Panc1 (cell line): ENCODE measurements at regions not wholly inside any gene's neighbourhood (a gene's known extent, or its start where the extent isn't known, plus 50 kb on each side); places are given as distances from the start of the nearest gene placed in this dataset.

Source experiments
- POLR2AphosphoS5 ChIP-seq: IDR thresholded peaks from 2 replicates; pipeline ENCODE4 v1.6.1; 2012; ENCODE audit warnings: mild to moderate bottlenecking, low read depth, low read length, moderate library complexity
- SIN3A ChIP-seq: IDR thresholded peaks from 2 replicates; pipeline ENCODE4 v1.6.1; 2012; ENCODE audit warnings: low read depth, mild to moderate bottlenecking, low read length, moderate library complexity, borderline replicate concordance; ENCODE audit not compliant: insufficient read depth
- TF ChIP-seq, protein P1 (sequence below): fragments of 450-650 bp; IDR thresholded peaks from 2 replicates; pipeline ENCODE4 v1.5.1; 2017; ENCODE audit warnings: mild to moderate bottlenecking

DNA sequence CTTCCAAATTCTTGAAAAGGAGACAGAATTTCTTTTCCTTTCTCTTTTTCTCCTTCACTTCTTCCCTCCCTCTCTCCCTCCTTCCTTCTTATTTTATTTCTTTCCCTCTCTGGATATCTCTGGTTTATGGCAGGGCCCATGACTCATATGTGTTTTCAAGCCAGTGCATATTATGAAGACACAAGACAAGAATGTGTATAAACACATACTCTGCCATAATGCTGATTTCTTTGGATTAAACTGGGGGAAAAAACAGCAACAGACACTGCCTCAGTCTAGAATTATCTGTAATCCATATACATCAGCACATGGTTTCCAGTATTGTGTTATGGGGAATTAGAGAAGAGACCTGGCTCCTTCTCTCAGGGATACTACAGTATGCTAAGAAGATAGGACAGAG lies 82.8 kb upstream of the CPO start:
- TF ChIP-seq POLR2AphosphoS5 (no peak), SIN3A (no peak)
- TF ChIP-seq, protein P1, sequence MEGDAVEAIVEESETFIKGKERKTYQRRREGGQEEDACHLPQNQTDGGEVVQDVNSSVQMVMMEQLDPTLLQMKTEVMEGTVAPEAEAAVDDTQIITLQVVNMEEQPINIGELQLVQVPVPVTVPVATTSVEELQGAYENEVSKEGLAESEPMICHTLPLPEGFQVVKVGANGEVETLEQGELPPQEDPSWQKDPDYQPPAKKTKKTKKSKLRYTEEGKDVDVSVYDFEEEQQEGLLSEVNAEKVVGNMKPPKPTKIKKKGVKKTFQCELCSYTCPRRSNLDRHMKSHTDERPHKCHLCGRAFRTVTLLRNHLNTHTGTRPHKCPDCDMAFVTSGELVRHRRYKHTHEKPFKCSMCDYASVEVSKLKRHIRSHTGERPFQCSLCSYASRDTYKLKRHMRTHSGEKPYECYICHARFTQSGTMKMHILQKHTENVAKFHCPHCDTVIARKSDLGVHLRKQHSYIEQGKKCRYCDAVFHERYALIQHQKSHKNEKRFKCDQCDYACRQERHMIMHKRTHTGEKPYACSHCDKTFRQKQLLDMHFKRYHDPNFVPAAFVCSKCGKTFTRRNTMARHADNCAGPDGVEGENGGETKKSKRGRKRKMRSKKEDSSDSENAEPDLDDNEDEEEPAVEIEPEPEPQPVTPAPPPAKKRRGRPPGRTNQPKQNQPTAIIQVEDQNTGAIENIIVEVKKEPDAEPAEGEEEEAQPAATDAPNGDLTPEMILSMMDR: no peak
